Transverse colon (tissue), 4 donors: ENCODE measurements at regions not wholly inside any gene's neighbourhood (a gene's known extent, or its start where the extent isn't known, plus 50 kb on each side); places are given as distances from the start of the nearest gene placed in this dataset.

Experiments
- DNase-seq: peaks from one replicate; pipeline ENCODE4 v3.0.0-alpha.2; 2019
- H3K27ac ChIP-seq, 4 donors: fragments of 200-600 bp; sonication (generic); 2 replicates each; pipeline ENCODE4 v1.5.1; 2016 to 2018; ENCODE audit warnings: inconsistent platforms in 4 of 4
- H3K27me3 ChIP-seq: fragments of 200-600 bp; sonication (generic); 2 replicates; pipeline ENCODE4 v1.5.1; 2017; ENCODE audit warnings: inconsistent platforms
- H3K36me3 ChIP-seq, 4 donors: fragments of 200-600 bp; sonication (generic); 2 replicates each; pipeline ENCODE4 v1.5.1; 2017 to 2019; ENCODE audit warnings: inconsistent platforms in 4 of 4
- H3K4me1 ChIP-seq, 4 donors: fragments of 200-600 bp; sonication (generic); 2 replicates each; pipeline ENCODE4 v1.5.1; 2017 to 2020; ENCODE audit warnings: inconsistent platforms in 4 of 4
- H3K4me3 ChIP-seq, 4 donors: fragments of 200-600 bp; sonication (generic); 1 replicate in 1 of 4; 2 replicates in 3 of 4; pipeline versions ENCODE4 v1.5.1 to v1.6.1; 2017 to 2019; ENCODE audit warnings: inconsistent platforms in 4 of 4
- H3K9me3 ChIP-seq, 2 donors: fragments of 200-600 bp; sonication (generic); 2 replicates each; pipeline ENCODE4 v1.5.1; 2017 to 2019; ENCODE audit warnings: inconsistent platforms in 2 of 2
- EP300 ChIP-seq: sonication (generic); formaldehyde crosslinking; IDR thresholded peaks from one replicate; pipeline ENCODE4 v1.6.1; 2017; ENCODE audit warnings: antibody characterized with exemption, low read depth
- POLR2A ChIP-seq: fragments of 450-650 bp; IDR thresholded peaks from one replicate; pipeline ENCODE4 v1.6.1; 2016; ENCODE audit warnings: antibody characterized with exemption, mild to moderate bottlenecking, moderate library complexity
- POLR2AphosphoS5 ChIP-seq, 3 donors: sonication (generic); formaldehyde crosslinking; IDR thresholded peaks; one replicate each; pipeline ENCODE4 v1.6.1; 2016; ENCODE audit warnings: antibody characterized with exemption in 3 of 3
- WGBS, 2 donors: methylation state at CpG; one replicate each; pipeline ENCODE4 v1.1.5; 2018; ENCODE audit warnings: low coverage in 1 of 2; 5-methylcytosine and 5-hydroxymethylcytosine counted together
- in situ Hi-C, 4 donors: fragments of 200-750 bp; cut with MboI; loops; one replicate each; pipeline versions ENCODE4 v1.15.0 to v1.15.1; 2017; ENCODE audit warnings: low sequenced_read_pairs in 3 of 4, low pct_ligation_motif_present in 1 of 4, low pct_unique_long_range_greater_than_20kb in 1 of 4
- intact Hi-C: fragments of 100-400 bp; cut with DNase I; formaldehyde crosslinking; loops from one replicate; pipeline ENCODE4 v1.15.1; 2023; ENCODE audit warnings: low total_unique reads
- TF ChIP-seq, protein P1 (sequence below), 5 experiments: fragments of 200-600 bp in 3 of 5; fragments of 450-650 bp in 2 of 5; sonication (generic) in 3 of 5; IDR thresholded peaks; 1 replicate in 2 of 5; 2 replicates in 3 of 5; pipeline ENCODE4 v1.5.1; 2016 to 2017; ENCODE audit warnings: antibody characterized with exemption in 5 of 5, inconsistent platforms in 3 of 5, mild to moderate bottlenecking in 2 of 5, moderate library complexity in 1 of 5

DNA sequence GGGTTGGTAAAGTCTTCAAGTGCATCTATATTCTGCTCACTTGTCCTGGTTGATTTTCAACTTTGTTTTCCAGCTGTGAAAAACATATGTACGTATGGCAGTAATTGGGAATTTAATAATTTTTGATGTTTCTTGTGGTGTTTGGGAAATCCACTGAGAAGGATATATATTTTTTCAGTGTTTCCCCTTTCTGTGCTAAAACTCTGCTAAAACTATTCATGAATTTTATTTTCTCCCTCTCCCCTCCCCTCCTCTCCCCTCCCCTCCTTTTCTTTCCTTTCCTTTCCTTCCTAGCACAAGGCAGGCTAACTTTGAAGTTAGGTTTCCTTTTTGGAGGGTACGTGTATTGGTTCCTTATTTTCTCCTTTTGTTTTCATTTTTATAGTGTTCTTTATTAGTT lies 220.7 kb downstream of the PDCD6IP start:
- no peak overlapping the region for H3K4me3 ChIP-seq
- no peaks in the 10 kb centered on the region for H3K36me3 ChIP-seq
- 42 to 82% methylated on average over 2 of the region's 2 CpGs for WGBS, 2 donors
- H3K9me3 ChIP-seq = no peaks in the 10 kb centered on the region
- no peaks in the 10 kb centered on the region for H3K27me3 ChIP-seq
- TF ChIP-seq EP300 (no peak), POLR2AphosphoS5 (IDR thresholded peaks at IDR 0.05) (no peak), POLR2A (no peak)
- TF ChIP-seq, protein P1, sequence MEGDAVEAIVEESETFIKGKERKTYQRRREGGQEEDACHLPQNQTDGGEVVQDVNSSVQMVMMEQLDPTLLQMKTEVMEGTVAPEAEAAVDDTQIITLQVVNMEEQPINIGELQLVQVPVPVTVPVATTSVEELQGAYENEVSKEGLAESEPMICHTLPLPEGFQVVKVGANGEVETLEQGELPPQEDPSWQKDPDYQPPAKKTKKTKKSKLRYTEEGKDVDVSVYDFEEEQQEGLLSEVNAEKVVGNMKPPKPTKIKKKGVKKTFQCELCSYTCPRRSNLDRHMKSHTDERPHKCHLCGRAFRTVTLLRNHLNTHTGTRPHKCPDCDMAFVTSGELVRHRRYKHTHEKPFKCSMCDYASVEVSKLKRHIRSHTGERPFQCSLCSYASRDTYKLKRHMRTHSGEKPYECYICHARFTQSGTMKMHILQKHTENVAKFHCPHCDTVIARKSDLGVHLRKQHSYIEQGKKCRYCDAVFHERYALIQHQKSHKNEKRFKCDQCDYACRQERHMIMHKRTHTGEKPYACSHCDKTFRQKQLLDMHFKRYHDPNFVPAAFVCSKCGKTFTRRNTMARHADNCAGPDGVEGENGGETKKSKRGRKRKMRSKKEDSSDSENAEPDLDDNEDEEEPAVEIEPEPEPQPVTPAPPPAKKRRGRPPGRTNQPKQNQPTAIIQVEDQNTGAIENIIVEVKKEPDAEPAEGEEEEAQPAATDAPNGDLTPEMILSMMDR (IDR thresholded peaks at IDR 0.05) = no peak
- H3K27ac ChIP-seq = no peak overlapping the region
- in situ Hi-C loops = no loop called here
- intact Hi-C loops = no loop called here
- no peaks in the 10 kb centered on the region for H3K4me1 ChIP-seq
- no peak for DNase-seq

DNA sequence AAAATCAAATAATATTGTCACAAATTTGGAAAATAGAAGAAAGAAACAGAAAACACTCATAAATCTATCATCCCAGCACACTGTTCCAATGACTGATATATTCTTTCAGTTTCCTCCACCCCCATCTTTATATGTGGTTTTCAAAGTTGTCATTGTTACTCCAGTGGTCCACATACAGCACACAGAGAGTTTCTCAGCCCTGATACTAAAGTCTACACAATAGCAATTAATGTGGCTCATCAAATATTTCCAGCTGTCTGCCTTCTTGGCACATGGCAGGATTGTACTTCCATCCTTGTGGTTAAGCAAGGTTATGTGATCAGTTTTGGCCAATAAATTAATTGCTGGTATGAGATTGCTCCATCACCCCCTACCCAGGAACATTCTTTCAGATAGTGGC lies 221.7 kb downstream of the PDCD6IP start:
- H3K4me1 ChIP-seq = no peaks in the 10 kb centered on the region
- no peak overlapping the region for H3K4me3 ChIP-seq
- no peak for DNase-seq
- H3K36me3 ChIP-seq = no peaks in the 10 kb centered on the region
- intact Hi-C loops (no loop called here), in situ Hi-C loops (no loop called here)
- TF ChIP-seq, protein P1 (IDR thresholded peaks at IDR 0.05) = no peak
- TF ChIP-seq EP300 (no peak), POLR2A (no peak)
- H3K27me3 ChIP-seq = no peaks in the 10 kb centered on the region
- H3K27ac ChIP-seq = no peak overlapping the region
- no peaks in the 10 kb centered on the region for H3K9me3 ChIP-seq

DNA sequence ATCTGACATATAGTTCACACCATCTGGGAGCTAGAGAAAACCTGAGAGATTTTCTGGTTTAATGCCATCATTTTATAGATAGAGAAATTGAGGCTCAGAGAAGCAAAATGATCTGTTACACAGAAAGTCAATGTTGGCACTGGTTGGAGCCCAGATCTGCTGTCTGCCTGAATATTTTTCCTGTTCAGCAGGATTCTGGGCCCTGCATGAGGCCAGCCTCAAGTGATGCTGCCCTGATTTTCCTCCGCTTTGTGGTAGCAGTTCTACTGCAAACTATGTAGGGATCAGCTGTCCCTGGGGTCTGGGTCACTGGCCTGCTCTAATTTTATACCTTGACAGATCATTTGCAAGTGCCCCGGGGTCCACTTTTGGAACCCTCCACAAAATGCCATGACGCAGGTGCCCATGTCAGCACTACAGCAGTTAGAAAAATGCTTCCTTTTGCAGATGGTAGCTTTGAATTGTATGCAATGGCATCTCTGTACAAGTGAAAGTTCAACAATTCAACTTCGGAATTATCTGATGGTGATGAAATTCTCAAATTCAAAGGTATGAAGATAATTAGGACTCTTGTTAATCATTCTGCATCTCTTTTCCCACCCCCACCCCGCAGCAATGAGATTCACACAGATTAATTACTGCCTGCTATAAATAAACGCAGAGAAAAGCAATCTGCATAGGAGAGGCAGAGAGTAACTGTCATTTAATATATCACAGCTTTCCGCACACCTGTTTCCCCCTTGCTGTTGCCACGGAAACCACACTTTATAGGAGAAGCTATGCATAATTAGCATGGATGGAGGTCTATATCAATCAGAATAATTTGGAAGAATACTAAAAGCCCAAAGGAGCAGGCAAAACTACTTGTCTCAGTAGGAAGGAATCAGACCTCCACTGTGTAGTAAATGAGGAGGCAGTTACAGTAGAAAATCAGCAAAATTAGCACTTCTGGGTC lies 222.6 kb downstream of the PDCD6IP start:
- Histone ChIP-seq H3K36me3 (no peaks in the 10 kb centered on the region), H3K9me3 (no peaks in the 10 kb centered on the region), H3K27ac (no peak overlapping the region), H3K27me3 (no peaks in the 10 kb centered on the region), H3K4me3 (no peak overlapping the region), H3K4me1 (no peaks in the 10 kb centered on the region)
- intact Hi-C loops = no loop called here
- TF ChIP-seq POLR2A = no peak
- no peak for TF ChIP-seq POLR2AphosphoS5 (IDR thresholded peaks at IDR 0.05)
- TF ChIP-seq, protein P1 (IDR thresholded peaks at IDR 0.05) = no peak
- no peak for TF ChIP-seq EP300
- WGBS, 2 donors = 56 to 61% methylated on average over 6 to 8 of the region's 8 CpGs
- in situ Hi-C loops = no loop called here
- no peak for DNase-seq

DNA sequence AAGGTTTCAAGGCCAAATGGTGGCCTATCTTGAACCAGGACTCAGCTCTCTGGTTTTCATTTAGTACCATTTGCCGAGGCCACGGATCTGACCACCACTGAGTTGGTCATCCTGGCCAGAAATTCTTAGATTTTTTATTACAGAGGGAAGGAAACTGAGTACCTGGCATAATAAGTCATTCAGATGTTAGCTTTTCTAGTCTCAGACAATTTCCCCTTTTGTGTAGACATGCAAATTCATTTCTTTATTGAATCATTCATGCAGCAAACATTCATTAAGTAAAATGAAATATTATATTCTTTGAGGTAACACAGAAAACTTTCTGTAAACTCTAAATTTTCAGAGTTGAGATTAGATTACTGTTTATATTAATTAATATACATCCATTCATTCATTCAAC lies 223.7 kb downstream of the PDCD6IP start:
- H3K4me1 ChIP-seq = no peaks in the 10 kb centered on the region
- 70 to 75% methylated on average over 2 of the region's 2 CpGs for WGBS, 2 donors
- no peaks in the 10 kb centered on the region for H3K27me3 ChIP-seq
- no peak for DNase-seq
- H3K27ac ChIP-seq = no peak overlapping the region
- H3K9me3 ChIP-seq = no peaks in the 10 kb centered on the region
- H3K36me3 ChIP-seq = no peaks in the 10 kb centered on the region
- TF ChIP-seq POLR2AphosphoS5 (IDR thresholded peaks at IDR 0.05) (no peak), POLR2A (no peak), EP300 (no peak)
- TF ChIP-seq, protein P1 (IDR thresholded peaks at IDR 0.05) = no peak
- in situ Hi-C loops (no loop called here), intact Hi-C loops (no loop called here)
- H3K4me3 ChIP-seq = no peak overlapping the region
